Left colon (tissue), 2 donors: ENCODE measurements at regions not wholly inside any gene's neighbourhood (a gene's known extent, or its start where the extent isn't known, plus 50 kb on each side); places are given as distances from the start of the nearest gene placed in this dataset.
"Not testable (repeated sequence)": the region's sequence is repeated elsewhere in the genome, so short reads cannot be mapped to it uniquely, and the experiment has no call there.

ENCODE experiments used
- ATAC-seq: fragments of 200-7000 bp; cut with Tn5 transposase; one replicate; pipeline ENCODE4 v1.9.1; 2020; ENCODE audit warnings: mild to moderate bottlenecking, moderate library complexity
- DNase-seq, 2 donors: peaks; one replicate each; pipeline ENCODE4 v3.0.0-alpha.2; 2020
- intact Hi-C, 2 donors: fragments of 100-400 bp; cut with DNase I in 1 of 2; cut with micrococcal nuclease in 1 of 2; formaldehyde crosslinking; loops; one replicate each; pipeline versions ENCODE4 v1.11.2 to v1.14.0; 2022; cut with DNase I, micrococcal nuclease
- donor health status: DM: no; HTN: no; CAD: no.
- donor health status: DM: yes; HTN: yes; CAD: no.

- ATAC-seq (no peak), DNase-seq (no peak)
- intact Hi-C loops, result no loop called here
These were observed 149.1 kb upstream of the CXXC4 start for GRCh38 chr4:104643805-104644204.

GRCh38 chr4:104649631-104650030 is 154.9 kb upstream of the CXXC4 start:
- DNase-seq, result no peak
- intact Hi-C loops, result no loop called here
- ATAC-seq, result no peak

GRCh38 chr4:104662269-104662668 is 167.6 kb upstream of the CXXC4 start:
- intact Hi-C loops, result not testable (repeated sequence)

GRCh38 chr4:104677116-104677515 is 182.4 kb upstream of the CXXC4 start:
- intact Hi-C loops, result no loop called here
- ATAC-seq (no peak), DNase-seq (peak in 1 of 2 donors; percentile 8)

More at GRCh38 chr4:104662269-104662668, 167.6 kb upstream of the CXXC4 start:
- DNase-seq, ATAC-seq: not testable (repeated sequence)

GRCh38 chr4:104682311-104682710 is 187.6 kb upstream of the CXXC4 start:
- no peak for ATAC-seq
- intact Hi-C loops, result no loop called here
- no peak for DNase-seq

- intact Hi-C loops, result no loop called here
- DNase-seq (no peak), ATAC-seq (no peak)
These were observed 199.0 kb upstream of the CXXC4 start for GRCh38 chr4:104693601-104694201.

- intact Hi-C loops, result no loop called here
- no peak for DNase-seq
- no peak for ATAC-seq
These were observed 221.9 kb upstream of the CXXC4 start for GRCh38 chr4:104716584-104716983.

- intact Hi-C loops, result no loop called here
- ATAC-seq (no peak), DNase-seq (no peak)
These were observed 225.0 kb upstream of the CXXC4 start for GRCh38 chr4:104719539-104720230.

- ATAC-seq, result no peak
- intact Hi-C loops, result no loop called here
These were observed 227.8 kb upstream of the CXXC4 start for GRCh38 chr4:104722467-104722866.

GRCh38 chr4:104726002-104726401 is 231.3 kb upstream of the CXXC4 start:
- no peak for DNase-seq
- intact Hi-C loops, result no loop called here
- no peak for ATAC-seq

More at GRCh38 chr4:104722467-104722866, 227.8 kb upstream of the CXXC4 start:
- no peak for DNase-seq

- no peak for DNase-seq
- intact Hi-C loops, result no loop called here
- ATAC-seq, result no peak
These were observed 232.9 kb upstream of the CXXC4 start for GRCh38 chr4:104727643-104728042.

GRCh38 chr4:104728380-104729122 is 233.9 kb upstream of the CXXC4 start:
- ATAC-seq (no peak), DNase-seq (no peak)
- intact Hi-C loops, result no loop called here

GRCh38 chr4:104732766-104733165 is 238.1 kb upstream of the CXXC4 start:
- DNase-seq, result no peak
- intact Hi-C loops, result no loop called here
- no peak for ATAC-seq

GRCh38 chr4:104735174-104735573 is 240.5 kb upstream of the CXXC4 start:
- no peak for DNase-seq
- intact Hi-C loops, result no loop called here
- no peak for ATAC-seq

- intact Hi-C loops, result no loop called here
- DNase-seq (no peak), ATAC-seq (no peak)
These were observed 245.5 kb upstream of the CXXC4 start for GRCh38 chr4:104740161-104740560.

- intact Hi-C loops, result no loop called here
- ATAC-seq, result no peak
- no peak for DNase-seq
These were observed 248.5 kb upstream of the CXXC4 start for GRCh38 chr4:104743215-104743653.

- DNase-seq (no peak), ATAC-seq (no peak)
- intact Hi-C loops, result no loop called here
These were observed 252.9 kb upstream of the CXXC4 start for GRCh38 chr4:104747635-104748034.

- intact Hi-C loops, result no loop called here
- no peak for DNase-seq
- no peak for ATAC-seq
These were observed 254.4 kb upstream of the CXXC4 start for GRCh38 chr4:104749062-104749461.

GRCh38 chr4:104750008-104750407 is 255.3 kb upstream of the CXXC4 start:
- DNase-seq, result no peak
- no peak for ATAC-seq
- intact Hi-C loops, result no loop called here

GRCh38 chr4:104751468-104751867 is 256.8 kb upstream of the CXXC4 start:
- DNase-seq (no peak), ATAC-seq (no peak)
- intact Hi-C loops, result no loop called here
